Transverse colon (tissue), 4 donors: ENCODE measurements at regions not wholly inside any gene's neighbourhood (a gene's known extent, or its start where the extent isn't known, plus 50 kb on each side); places are given as distances from the start of the nearest gene placed in this dataset.
A peak's percentile ranks its signal among the peaks of the same experiment; 100 is the strongest.

Experiments
- DNase-seq: peaks from one replicate; pipeline ENCODE4 v3.0.0-alpha.2; 2019
- H3K27ac ChIP-seq, 4 donors: fragments of 200-600 bp; sonication (generic); 2 replicates each; pipeline ENCODE4 v1.5.1; 2016 to 2018; ENCODE audit warnings: inconsistent platforms in 4 of 4
- H3K27me3 ChIP-seq: fragments of 200-600 bp; sonication (generic); 2 replicates; pipeline ENCODE4 v1.5.1; 2017; ENCODE audit warnings: inconsistent platforms
- H3K36me3 ChIP-seq, 4 donors: fragments of 200-600 bp; sonication (generic); 2 replicates each; pipeline ENCODE4 v1.5.1; 2017 to 2019; ENCODE audit warnings: inconsistent platforms in 4 of 4
- H3K4me1 ChIP-seq, 4 donors: fragments of 200-600 bp; sonication (generic); 2 replicates each; pipeline ENCODE4 v1.5.1; 2017 to 2020; ENCODE audit warnings: inconsistent platforms in 4 of 4
- H3K4me3 ChIP-seq, 4 donors: fragments of 200-600 bp; sonication (generic); 1 replicate in 1 of 4; 2 replicates in 3 of 4; pipeline versions ENCODE4 v1.5.1 to v1.6.1; 2017 to 2019; ENCODE audit warnings: inconsistent platforms in 4 of 4
- H3K9me3 ChIP-seq, 2 donors: fragments of 200-600 bp; sonication (generic); 2 replicates each; pipeline ENCODE4 v1.5.1; 2017 to 2019; ENCODE audit warnings: inconsistent platforms in 2 of 2
- CTCF ChIP-seq, 5 experiments: fragments of 200-600 bp in 3 of 5; fragments of 450-650 bp in 2 of 5; sonication (generic) in 3 of 5; IDR thresholded peaks; 1 replicate in 2 of 5; 2 replicates in 3 of 5; pipeline ENCODE4 v1.5.1; 2016 to 2017; ENCODE audit warnings: antibody characterized with exemption in 5 of 5, inconsistent platforms in 3 of 5, mild to moderate bottlenecking in 2 of 5, moderate library complexity in 1 of 5
- EP300 ChIP-seq: sonication (generic); formaldehyde crosslinking; IDR thresholded peaks from one replicate; pipeline ENCODE4 v1.6.1; 2017; ENCODE audit warnings: antibody characterized with exemption, low read depth
- POLR2A ChIP-seq: fragments of 450-650 bp; IDR thresholded peaks from one replicate; pipeline ENCODE4 v1.6.1; 2016; ENCODE audit warnings: antibody characterized with exemption, mild to moderate bottlenecking, moderate library complexity
- POLR2AphosphoS5 ChIP-seq, 3 donors: sonication (generic); formaldehyde crosslinking; IDR thresholded peaks; one replicate each; pipeline ENCODE4 v1.6.1; 2016; ENCODE audit warnings: antibody characterized with exemption in 3 of 3
- WGBS, 2 donors: methylation state at CpG; one replicate each; pipeline ENCODE4 v1.1.5; 2018; ENCODE audit warnings: low coverage in 1 of 2; 5-methylcytosine and 5-hydroxymethylcytosine counted together
- in situ Hi-C, 4 donors: fragments of 200-750 bp; cut with MboI; loops; one replicate each; pipeline versions ENCODE4 v1.15.0 to v1.15.1; 2017; ENCODE audit warnings: low sequenced_read_pairs in 3 of 4, low pct_ligation_motif_present in 1 of 4, low pct_unique_long_range_greater_than_20kb in 1 of 4
- intact Hi-C: fragments of 100-400 bp; cut with DNase I; formaldehyde crosslinking; loops from one replicate; pipeline ENCODE4 v1.15.1; 2023; ENCODE audit warnings: low total_unique reads

DNA sequence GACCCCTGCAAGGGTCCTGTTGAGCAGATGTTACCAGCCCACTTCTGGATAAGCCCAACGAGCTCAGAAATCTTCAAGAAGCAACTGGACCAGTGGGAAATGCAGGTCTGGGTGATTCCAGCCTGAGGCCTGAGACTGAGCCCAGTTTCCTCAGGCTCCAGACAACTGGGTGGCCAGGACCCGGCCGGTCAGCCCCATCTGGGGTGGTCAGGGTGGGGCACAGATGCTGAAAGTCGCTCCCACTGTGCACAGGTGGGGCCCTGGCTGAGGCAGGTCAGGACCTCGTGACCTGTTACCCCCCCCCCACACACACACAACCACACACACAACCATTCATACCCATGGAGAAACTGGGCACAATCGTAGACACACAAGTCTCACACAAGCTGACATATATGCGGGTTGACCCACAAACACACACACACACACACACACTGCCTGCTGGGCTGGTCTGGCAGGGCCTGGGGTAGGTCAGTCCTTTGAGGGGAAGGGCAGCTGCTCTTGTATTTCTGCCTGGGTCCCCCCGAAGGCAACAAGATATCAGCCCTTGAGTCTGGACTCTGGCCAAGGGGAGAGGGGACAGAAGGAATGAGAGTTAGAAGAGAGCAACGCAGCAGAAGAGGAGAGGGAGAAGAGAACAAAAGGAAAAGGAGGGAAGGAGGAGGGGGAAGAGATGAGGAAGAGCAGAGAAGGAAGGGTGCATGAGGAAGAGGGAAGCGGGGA is 99.0 kb upstream of the CDH5 start:
- in situ Hi-C loops, result loop anchor here in 1 of 4 donors (25.0 kb wide), 1 partner anchor 505 kb away; no protein-coding TSS in a partner anchor
- intact Hi-C loops, result no loop called here
- Histone ChIP-seq H3K4me3 (no peak overlapping the region), H3K27me3 (peaks cover 4% of the 10 kb centered on the region), H3K27ac (peak overlapping the region; percentile 32 to 71 (median 52)), H3K4me1 (peaks cover 0 to 8% (median 3%) of the 10 kb centered on the region in 4 donors), H3K36me3 (no peaks in the 10 kb centered on the region), H3K9me3 (no peaks in the 10 kb centered on the region)
- TF ChIP-seq POLR2A (no peak), CTCF (IDR thresholded peaks at IDR 0.05) (no peak), EP300 (no peak), POLR2AphosphoS5 (IDR thresholded peaks at IDR 0.05) (no peak)
- no peak for DNase-seq
- WGBS, 2 donors, result 65 to 100% methylated on average over 1 to 10 of the region's 10 CpGs

GRCh38 chr16:66266436-66267291 is 99.8 kb upstream of the CDH5 start:
- Histone ChIP-seq H3K9me3 (no peaks in the 10 kb centered on the region), H3K4me3 (no peak overlapping the region), H3K27me3 (peaks cover 4% of the 10 kb centered on the region), H3K27ac (peak overlapping the region; percentile 32 to 71 (median 52)), H3K4me1 (peaks cover 0 to 8% (median 3%) of the 10 kb centered on the region in 4 donors), H3K36me3 (no peaks in the 10 kb centered on the region)
- TF ChIP-seq POLR2AphosphoS5 (IDR thresholded peaks at IDR 0.05) (no peak), EP300 (no peak), CTCF (IDR thresholded peaks at IDR 0.05) (no peak), POLR2A (no peak)
- intact Hi-C loops (no loop called here), in situ Hi-C loops (loop anchor here in 1 of 4 donors (25.0 kb wide), 1 partner anchor 504 kb away; no protein-coding TSS in a partner anchor)
- peak; percentile 27 for DNase-seq
- 35 to 51% methylated on average over 10 to 24 of the region's 24 CpGs for WGBS, 2 donors

DNA sequence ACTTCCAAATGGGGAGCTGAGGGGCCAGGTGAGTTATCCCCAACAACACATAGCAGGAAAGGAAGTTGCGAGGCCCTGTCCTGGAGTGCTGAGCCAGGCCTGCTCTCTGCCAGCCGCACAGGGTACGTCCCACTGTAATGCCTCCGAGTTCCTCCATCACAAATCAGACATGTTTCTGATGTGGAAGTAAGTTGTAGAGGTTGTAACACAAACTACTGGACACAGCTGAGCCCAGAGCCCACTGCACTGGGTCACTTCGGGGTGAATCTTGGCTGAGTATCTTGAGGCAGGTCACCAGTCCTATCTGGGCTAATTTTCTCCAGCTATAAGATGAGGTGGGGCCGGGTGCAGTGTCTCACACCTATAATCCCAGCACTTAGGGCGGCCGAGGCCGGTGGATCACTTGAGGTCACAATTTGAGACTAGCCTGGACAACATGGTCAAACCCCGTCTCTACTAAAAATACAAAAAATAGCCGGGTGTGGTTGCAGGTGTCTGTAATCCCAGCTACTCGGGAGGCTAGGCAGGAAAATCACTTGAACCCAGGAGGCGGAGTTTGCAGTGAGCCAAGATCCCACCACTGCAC is 100.8 kb upstream of the CDH5 start:
- no peaks in the 10 kb centered on the region for H3K36me3 ChIP-seq
- H3K27me3 ChIP-seq, result peaks cover 4% of the 10 kb centered on the region
- peaks cover 0 to 8% (median 3%) of the 10 kb centered on the region in 4 donors for H3K4me1 ChIP-seq
- TF ChIP-seq POLR2A, result no peak
- TF ChIP-seq CTCF (IDR thresholded peaks at IDR 0.05), result no peak
- no peak for TF ChIP-seq POLR2AphosphoS5 (IDR thresholded peaks at IDR 0.05)
- TF ChIP-seq EP300, result no peak
- no peaks in the 10 kb centered on the region for H3K9me3 ChIP-seq
- DNase-seq, result no peak
- intact Hi-C loops (no loop called here), in situ Hi-C loops (loop anchor here in 1 of 4 donors (25.0 kb wide), 1 partner anchor 503 kb away; no protein-coding TSS in a partner anchor)
- no peak overlapping the region for H3K27ac ChIP-seq
- H3K4me3 ChIP-seq, result no peak overlapping the region
- 86% methylated on average over 13 of the region's 13 CpGs; no CpG with 5 or more reads in 1 of the 2 donors for WGBS, 2 donors

GRCh38 chr16:66265048-66265415 is 101.5 kb upstream of the CDH5 start:
- H3K4me1 ChIP-seq, result peaks cover 0 to 3% (median under 1%) of the 10 kb centered on the region in 4 donors
- no peaks in the 10 kb centered on the region for H3K9me3 ChIP-seq
- intact Hi-C loops, result no loop called here
- TF ChIP-seq POLR2AphosphoS5 (IDR thresholded peaks at IDR 0.05), result no peak
- no peak for TF ChIP-seq CTCF (IDR thresholded peaks at IDR 0.05)
- no peak for TF ChIP-seq POLR2A
- no peak for TF ChIP-seq EP300
- no peaks in the 10 kb centered on the region for H3K36me3 ChIP-seq
- in situ Hi-C loops, result loop anchor here in 1 of 4 donors (25.0 kb wide), 1 partner anchor 503 kb away; no protein-coding TSS in a partner anchor
- no peak overlapping the region for H3K27ac ChIP-seq
- H3K4me3 ChIP-seq, result no peak overlapping the region
- WGBS, 2 donors, result 87% methylated on average over 3 of the region's 3 CpGs; no CpG with 5 or more reads in 1 of the 2 donors
- peaks cover under 1% of the 10 kb centered on the region for H3K27me3 ChIP-seq
- no peak for DNase-seq
